GM12874 (cell line): ENCODE measurements at regions not wholly inside any gene's neighbourhood (a gene's known extent, or its start where the extent isn't known, plus 50 kb on each side); places are given as distances from the start of the nearest gene placed in this dataset.

Experiments used
- CTCF ChIP-seq: IDR thresholded peaks from 2 replicates; pipeline ENCODE4 v1.5.1; 2011; ENCODE audit warnings: low read depth, mild to moderate bottlenecking, control low read depth, low read length, moderate library complexity; ENCODE audit not compliant: insufficient read depth

GRCh38 chr3:146839727-146840375 lies 234.7 kb upstream of the PLSCR5 start:
- TF ChIP-seq CTCF: no peak

- TF ChIP-seq CTCF: no peak
Measured at GRCh38 chr3:146838221-146838620, 233.1 kb upstream of the PLSCR5 start.

- TF ChIP-seq CTCF: no peak
Measured at GRCh38 chr3:146834917-146835316, 229.8 kb upstream of the PLSCR5 start.

GRCh38 chr3:146832857-146833458 lies 227.8 kb upstream of the PLSCR5 start:
- no peak for TF ChIP-seq CTCF

GRCh38 chr3:146831659-146832058 lies 226.5 kb upstream of the PLSCR5 start:
- no peak for TF ChIP-seq CTCF

- no peak for TF ChIP-seq CTCF
Measured at GRCh38 chr3:146830231-146830630, 225.1 kb upstream of the PLSCR5 start.

GRCh38 chr3:146827836-146828235 lies 222.7 kb upstream of the PLSCR5 start:
- TF ChIP-seq CTCF: no peak

- TF ChIP-seq CTCF: no peak
Measured at GRCh38 chr3:146823622-146824021, 218.5 kb upstream of the PLSCR5 start.
